ENCODE measurements at regions not wholly inside any gene's neighbourhood (a gene's known extent, or its start where the extent isn't known, plus 50 kb on each side); places are given as distances from the start of the nearest gene placed in this dataset.

GRCh38 chr1:69312055-69312732 lies 255.5 kb upstream of the LRRC7 start:
- TF ChIP-seq CTCF (IDR thresholded peaks at IDR 0.05 in 4 of 5, conservative IDR thresholded peaks at IDR 0.05 in 1 of 5) (no peak), POLR2A (IDR thresholded peaks at IDR 0.05) (no peak)

Measured in gastrocnemius medialis (tissue), 4 donors.